ENCODE measurements at regions not wholly inside any gene's neighbourhood (a gene's known extent, or its start where the extent isn't known, plus 50 kb on each side); places are given as distances from the start of the nearest gene placed in this dataset.

- peaks cover 6 to 25% (median 17%) of the 10 kb centered on the region in 4 donors for H3K4me1 ChIP-seq (ENCODE audit: control insufficient read depth in 4 of 4, insufficient read depth in 4 of 4, low read length in 3 of 4)
- no peak for DNase-seq (ENCODE audit: low spot score)
- peaks cover 0 to 2% (median 0%) of the 10 kb centered on the region in 4 donors for H3K27me3 ChIP-seq (ENCODE audit: control insufficient read depth in 4 of 4, insufficient read depth in 4 of 4, low read length in 3 of 4)
- no peaks in the 10 kb centered on the region for H3K9me3 ChIP-seq (ENCODE audit: control insufficient read depth in 4 of 4, low read length in 3 of 4)
- H3K27ac ChIP-seq (ENCODE audit: low read depth in 1 of 2, low read length in 2 of 2) = no peak overlapping the region
- no peak overlapping the region for H3K4me3 ChIP-seq (ENCODE audit: low read depth in 1 of 3, low read length in 3 of 3)
- no peak for TF ChIP-seq GABPA (IDR thresholded peaks at IDR 0.05 in 1 of 2, conservative IDR thresholded peaks at IDR 0.05 in 1 of 2)
- no peak for TF ChIP-seq HNF4A (conservative IDR thresholded peaks at IDR 0.05)
- no peak for TF ChIP-seq NR2F2 (IDR thresholded peaks at IDR 0.05)
- no peak for TF ChIP-seq TAF1 (conservative IDR thresholded peaks at IDR 0.05)
- no peak for TF ChIP-seq YY1 (IDR thresholded peaks at IDR 0.05)
- TF ChIP-seq FOXA2 (IDR thresholded peaks at IDR 0.05) = no peak
- no peak for TF ChIP-seq JUND (IDR thresholded peaks at IDR 0.05)
- TF ChIP-seq RXRA (IDR thresholded peaks at IDR 0.05) = no peak
- no peak for TF ChIP-seq REST (IDR thresholded peaks at IDR 0.05)
- TF ChIP-seq ATF3 (IDR thresholded peaks at IDR 0.05) = no peak
- no peak for TF ChIP-seq CTCF (IDR thresholded peaks at IDR 0.05; ENCODE audit: low read depth, low read length, missing input control)
- no peak for TF ChIP-seq SP1 (IDR thresholded peaks at IDR 0.05)
- no peak for TF ChIP-seq HNF4G (IDR thresholded peaks at IDR 0.05)
- no peak for TF ChIP-seq FOXA1 (IDR thresholded peaks at IDR 0.05)
- H3K36me3 ChIP-seq (ENCODE audit: control insufficient read depth in 4 of 4, insufficient read depth in 3 of 4, low read depth in 1 of 4, low read length in 3 of 4) = no peaks in the 10 kb centered on the region
- no peak overlapping the region for H3K9ac ChIP-seq (ENCODE audit: low read depth in 1 of 2, low read length in 2 of 2)
- WGBS = 65% methylated on average over 7 of the region's 7 CpGs
Observed at GRCh38 chr19:33904681-33905080, 108.0 kb downstream of the KCTD15 start.

GRCh38 chr19:33905473-33905936, 108.8 kb downstream of the KCTD15 start:
- WGBS = 7% methylated on average over 26 of the region's 26 CpGs
- Histone ChIP-seq H3K9ac (ENCODE audit: low read depth in 1 of 2, low read length in 2 of 2) (no peak overlapping the region), H3K4me1 (ENCODE audit: control insufficient read depth in 4 of 4, insufficient read depth in 4 of 4, low read length in 3 of 4) (peaks cover 6 to 21% (median 14%) of the 10 kb centered on the region in 4 donors), H3K27ac (ENCODE audit: low read depth in 1 of 2, low read length in 2 of 2) (peak overlapping the region; percentile 67 to 73), H3K4me3 (ENCODE audit: low read depth in 1 of 3, low read length in 3 of 3) (peak overlapping the region; percentile 22 to 65 (median 59)), H3K36me3 (ENCODE audit: control insufficient read depth in 4 of 4, insufficient read depth in 3 of 4, low read depth in 1 of 4, low read length in 3 of 4) (no peaks in the 10 kb centered on the region), H3K27me3 (ENCODE audit: control insufficient read depth in 4 of 4, insufficient read depth in 4 of 4, low read length in 3 of 4) (peaks cover 0 to 2% (median 0%) of the 10 kb centered on the region in 4 donors), H3K9me3 (ENCODE audit: control insufficient read depth in 4 of 4, low read length in 3 of 4) (no peaks in the 10 kb centered on the region)
- DNase-seq (ENCODE audit: low spot score) = no peak
- TF ChIP-seq HNF4G (IDR thresholded peaks at IDR 0.05) = no peak
- peak in 1 of 2 donors; percentile 9 for TF ChIP-seq RAD21 (IDR thresholded peaks at IDR 0.05)
- peak; percentile 75 for TF ChIP-seq NR2F2 (IDR thresholded peaks at IDR 0.05)
- no peak for TF ChIP-seq EGR1 (IDR thresholded peaks at IDR 0.05; ENCODE audit: low read depth in 2 of 2)

All from liver (tissue), 8 donors.